Progenitor cell of endocrine pancreas (in vitro differentiated cells): ENCODE measurements at regions not wholly inside any gene's neighbourhood (a gene's known extent, or its start where the extent isn't known, plus 50 kb on each side); places are given as distances from the start of the nearest gene placed in this dataset.
"Not testable (repeated sequence)": the region's sequence is repeated elsewhere in the genome, so short reads cannot be mapped to it uniquely, and the experiment has no call there.

Source experiments
- DNase-seq: peaks from one replicate; pipeline ENCODE4 v3.0.0; 2021; ENCODE audit warnings: low spot score; ENCODE audit not compliant: unreplicated experiment
- H3K27ac Mint-ChIP-seq: 2 replicates; pipeline ENCODE4 v1.8.0; 2021; ENCODE audit warnings: mild to moderate bottlenecking, moderate library complexity, mixed read lengths
- H3K27me3 Mint-ChIP-seq: 2 replicates; pipeline ENCODE4 v1.8.0; 2021; ENCODE audit warnings: mixed read lengths
- H3K36me3 Mint-ChIP-seq: 2 replicates; pipeline ENCODE4 v1.8.0; 2022; ENCODE audit warnings: mixed read lengths; ENCODE audit not compliant: insufficient read depth
- H3K4me1 Mint-ChIP-seq: 2 replicates; pipeline ENCODE4 v1.8.0; 2021; ENCODE audit warnings: low read depth, mixed read lengths
- H3K4me3 Mint-ChIP-seq: 2 replicates; pipeline ENCODE4 v1.8.0; 2021; ENCODE audit warnings: low read depth, mild to moderate bottlenecking, moderate library complexity, mixed read lengths
- H3K9me3 Mint-ChIP-seq: 2 replicates; pipeline ENCODE4 v1.8.0; 2021; ENCODE audit warnings: low read depth, mixed read lengths
- TF ChIP-seq, protein P1 (sequence below): fragments of 200-600 bp; sonication (generic); IDR thresholded peaks from one replicate; pipeline ENCODE4 v1.5.0; 2021; ENCODE audit warnings: antibody characterized with exemption, mild to moderate bottlenecking; ENCODE audit not compliant: unreplicated experiment

GRCh38 chr4:104334410-104334809 is 160.3 kb downstream of the CXXC4 start:
- H3K36me3 Mint-ChIP-seq: no peaks in the 10 kb centered on the region
- H3K9me3 Mint-ChIP-seq: peaks cover 29% of the 10 kb centered on the region
- H3K4me3 Mint-ChIP-seq: no peak overlapping the region
- TF ChIP-seq, protein P1, sequence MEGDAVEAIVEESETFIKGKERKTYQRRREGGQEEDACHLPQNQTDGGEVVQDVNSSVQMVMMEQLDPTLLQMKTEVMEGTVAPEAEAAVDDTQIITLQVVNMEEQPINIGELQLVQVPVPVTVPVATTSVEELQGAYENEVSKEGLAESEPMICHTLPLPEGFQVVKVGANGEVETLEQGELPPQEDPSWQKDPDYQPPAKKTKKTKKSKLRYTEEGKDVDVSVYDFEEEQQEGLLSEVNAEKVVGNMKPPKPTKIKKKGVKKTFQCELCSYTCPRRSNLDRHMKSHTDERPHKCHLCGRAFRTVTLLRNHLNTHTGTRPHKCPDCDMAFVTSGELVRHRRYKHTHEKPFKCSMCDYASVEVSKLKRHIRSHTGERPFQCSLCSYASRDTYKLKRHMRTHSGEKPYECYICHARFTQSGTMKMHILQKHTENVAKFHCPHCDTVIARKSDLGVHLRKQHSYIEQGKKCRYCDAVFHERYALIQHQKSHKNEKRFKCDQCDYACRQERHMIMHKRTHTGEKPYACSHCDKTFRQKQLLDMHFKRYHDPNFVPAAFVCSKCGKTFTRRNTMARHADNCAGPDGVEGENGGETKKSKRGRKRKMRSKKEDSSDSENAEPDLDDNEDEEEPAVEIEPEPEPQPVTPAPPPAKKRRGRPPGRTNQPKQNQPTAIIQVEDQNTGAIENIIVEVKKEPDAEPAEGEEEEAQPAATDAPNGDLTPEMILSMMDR: no peak
- no peaks in the 10 kb centered on the region for H3K4me1 Mint-ChIP-seq
- H3K27ac Mint-ChIP-seq: no peak overlapping the region
- DNase-seq: no peak
- no peaks in the 10 kb centered on the region for H3K27me3 Mint-ChIP-seq

DNA sequence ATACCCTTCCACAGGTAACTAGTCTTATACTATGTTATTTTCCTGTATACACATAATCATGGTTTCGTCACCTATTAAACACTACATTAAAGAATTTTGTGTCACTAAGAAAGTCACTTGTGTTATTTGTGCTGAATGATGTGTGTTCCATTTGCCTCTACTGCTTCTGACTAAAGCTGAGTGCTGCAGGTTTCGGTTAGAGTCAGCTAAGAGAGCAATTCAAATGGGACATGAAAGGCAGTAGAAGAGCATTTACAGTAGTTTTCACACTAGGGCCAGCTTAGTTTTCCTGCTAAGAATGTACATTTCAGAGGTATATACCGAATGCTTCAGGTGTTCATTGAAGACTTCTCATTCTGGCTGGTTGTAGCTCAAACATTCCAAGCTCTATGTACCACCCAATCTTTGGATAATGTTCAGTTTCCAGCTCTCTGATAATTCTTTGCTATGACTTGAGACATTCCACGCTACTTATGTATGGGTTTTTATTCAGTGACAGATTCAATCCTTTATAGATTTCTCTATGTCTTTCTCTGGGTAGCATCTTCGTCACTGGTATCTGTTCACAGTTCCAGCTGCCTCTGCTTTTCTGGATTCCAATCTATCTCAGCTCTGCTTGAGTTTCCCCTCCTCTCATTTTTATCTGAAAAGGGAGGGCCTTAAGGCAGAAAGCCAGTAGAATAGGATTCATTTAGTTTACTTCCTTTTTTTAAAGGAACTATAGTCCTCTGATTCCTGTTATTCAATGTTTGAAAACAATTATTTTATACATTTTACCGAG is 164.4 kb downstream of the CXXC4 start:
- Mint-ChIP-seq H3K4me3 (no peak overlapping the region), H3K27me3 (no peaks in the 10 kb centered on the region), H3K36me3 (no peaks in the 10 kb centered on the region), H3K9me3 (peaks cover 17% of the 10 kb centered on the region), H3K4me1 (no peaks in the 10 kb centered on the region), H3K27ac (no peak overlapping the region)
- TF ChIP-seq, protein P1: no peak
- no peak for DNase-seq

DNA sequence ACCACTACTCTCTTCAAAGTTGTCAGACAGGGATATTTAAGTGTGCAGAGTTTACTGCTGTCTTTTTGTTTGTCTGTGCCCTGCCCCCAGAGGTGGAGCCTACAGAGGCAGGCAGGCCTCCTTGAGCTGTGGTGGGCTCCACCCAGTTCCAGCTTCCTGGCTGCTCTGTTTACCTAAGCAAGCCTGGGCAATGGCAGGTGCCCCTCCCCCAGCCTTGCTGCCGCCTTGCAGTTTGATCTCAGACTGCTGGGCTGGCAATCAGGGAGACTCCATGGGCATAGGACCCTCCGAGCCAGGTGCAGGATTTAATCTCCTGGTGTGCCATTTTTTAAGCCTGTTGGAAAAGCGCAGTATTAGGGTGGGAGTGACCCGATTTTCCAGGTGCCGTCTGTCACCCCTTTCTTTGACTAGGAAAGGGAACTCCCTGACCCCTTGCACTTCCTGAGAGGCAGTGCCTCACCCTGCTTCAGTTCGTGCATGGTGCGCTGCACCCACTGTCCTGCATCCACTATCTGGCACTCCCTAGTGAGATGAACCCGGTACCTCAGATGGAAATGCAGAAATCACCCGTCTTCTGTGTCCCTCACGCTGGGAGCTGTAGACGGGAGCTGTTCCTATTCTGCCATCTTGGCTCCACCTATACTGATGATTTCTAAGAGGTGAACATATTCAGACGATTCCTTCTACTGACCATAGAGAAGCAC is 167.6 kb downstream of the CXXC4 start:
- not testable (repeated sequence) for H3K4me3 Mint-ChIP-seq, H3K9me3 Mint-ChIP-seq, H3K36me3 Mint-ChIP-seq, H3K4me1 Mint-ChIP-seq, DNase-seq, H3K27ac Mint-ChIP-seq, H3K27me3 Mint-ChIP-seq

- Mint-ChIP-seq H3K4me3 (no peak overlapping the region), H3K27ac (no peak overlapping the region), H3K4me1 (no peaks in the 10 kb centered on the region), H3K27me3 (no peaks in the 10 kb centered on the region), H3K9me3 (no peaks in the 10 kb centered on the region), H3K36me3 (no peaks in the 10 kb centered on the region)
- TF ChIP-seq, protein P1: no peak
- no peak for DNase-seq
Observed at GRCh38 chr4:104302731-104303130, 192.0 kb downstream of the CXXC4 start.

- TF ChIP-seq, protein P1: no peak
- no peak overlapping the region for H3K4me3 Mint-ChIP-seq
- no peaks in the 10 kb centered on the region for H3K36me3 Mint-ChIP-seq
- no peak for DNase-seq
- no peak overlapping the region for H3K27ac Mint-ChIP-seq
- H3K27me3 Mint-ChIP-seq: no peaks in the 10 kb centered on the region
- no peaks in the 10 kb centered on the region for H3K9me3 Mint-ChIP-seq
- no peaks in the 10 kb centered on the region for H3K4me1 Mint-ChIP-seq
Observed at GRCh38 chr4:104294811-104295210, 199.9 kb downstream of the CXXC4 start.

DNA sequence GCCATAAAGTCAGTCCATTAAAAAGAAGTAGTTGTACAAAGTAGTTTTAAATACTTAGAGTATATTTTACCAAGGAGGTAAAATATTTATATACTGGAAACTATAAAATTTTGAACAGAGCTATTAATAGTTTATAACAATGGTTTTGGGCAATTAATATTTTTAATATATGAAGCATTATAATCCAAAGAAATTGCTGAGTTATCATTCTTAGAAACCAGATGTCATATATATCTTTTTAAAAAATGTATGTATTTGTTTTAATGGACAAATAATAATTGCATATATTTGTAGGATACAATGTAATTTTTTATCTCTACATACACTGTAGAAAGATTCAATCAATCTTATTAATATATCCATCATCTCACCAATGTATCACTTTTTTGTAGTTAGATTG is 207.8 kb downstream of the CXXC4 start:
- Mint-ChIP-seq H3K9me3 (peaks cover 3% of the 10 kb centered on the region), H3K27ac (no peak overlapping the region), H3K4me1 (no peaks in the 10 kb centered on the region), H3K4me3 (no peak overlapping the region), H3K27me3 (no peaks in the 10 kb centered on the region), H3K36me3 (no peaks in the 10 kb centered on the region)
- TF ChIP-seq, protein P1: no peak
- no peak for DNase-seq
